Thymus (tissue), 11 donors: ENCODE measurements at regions not wholly inside any gene's neighbourhood (a gene's known extent, or its start where the extent isn't known, plus 50 kb on each side); places are given as distances from the start of the nearest gene placed in this dataset.
"Not testable (repeated sequence)": the region's sequence is repeated elsewhere in the genome, so short reads cannot be mapped to it uniquely, and the experiment has no call there.

Source experiments
- DNase-seq, 9 donors: peaks; one replicate each; pipeline ENCODE4 v3.0.0-alpha.2; 2013; ENCODE audit warnings: low spot score in 9 of 9, low read depth in 6 of 9, missing footprints in 1 of 9
- H3K27ac ChIP-seq, 2 donors: one replicate each; pipeline ENCODE4 v1.5.1; 2013; ENCODE audit warnings: control low read depth in 1 of 2, low read depth in 1 of 2, low read length in 1 of 2, mild to moderate bottlenecking in 1 of 2, moderate library complexity in 1 of 2
- H3K27me3 ChIP-seq, 2 donors: one replicate each; pipeline ENCODE4 v1.5.1; 2013; ENCODE audit warnings: low read length in 1 of 2; ENCODE audit not compliant: control insufficient read depth in 2 of 2, insufficient read depth in 1 of 2
- H3K36me3 ChIP-seq, 2 donors: one replicate each; pipeline ENCODE4 v1.5.1; 2013; ENCODE audit warnings: low read length in 1 of 2, mild to moderate bottlenecking in 1 of 2, moderate library complexity in 1 of 2; ENCODE audit not compliant: control insufficient read depth in 2 of 2, insufficient read depth in 2 of 2
- H3K4me1 ChIP-seq, 2 donors: one replicate each; pipeline ENCODE4 v1.5.1; 2013; ENCODE audit warnings: low read length in 2 of 2; ENCODE audit not compliant: control insufficient read depth in 2 of 2, insufficient read depth in 2 of 2
- H3K4me3 ChIP-seq, 2 donors: one replicate each; pipeline ENCODE4 v1.5.1; 2013; ENCODE audit warnings: low read length in 2 of 2, control low read depth in 1 of 2, mild to moderate bottlenecking in 1 of 2
- H3K9me3 ChIP-seq, 2 donors: one replicate each; pipeline ENCODE4 v1.5.1; 2013; ENCODE audit warnings: low read length in 1 of 2, mild to moderate bottlenecking in 1 of 2; ENCODE audit not compliant: control insufficient read depth in 2 of 2, insufficient read depth in 1 of 2
- WGBS: extraction: QIAGEN DNeasy Blood & Tissue Kit; methylation state at CpG from one replicate; pipeline ENCODE4 v1.1.7; 2013; 5-methylcytosine and 5-hydroxymethylcytosine counted together
- donor health status: healthy.

DNA sequence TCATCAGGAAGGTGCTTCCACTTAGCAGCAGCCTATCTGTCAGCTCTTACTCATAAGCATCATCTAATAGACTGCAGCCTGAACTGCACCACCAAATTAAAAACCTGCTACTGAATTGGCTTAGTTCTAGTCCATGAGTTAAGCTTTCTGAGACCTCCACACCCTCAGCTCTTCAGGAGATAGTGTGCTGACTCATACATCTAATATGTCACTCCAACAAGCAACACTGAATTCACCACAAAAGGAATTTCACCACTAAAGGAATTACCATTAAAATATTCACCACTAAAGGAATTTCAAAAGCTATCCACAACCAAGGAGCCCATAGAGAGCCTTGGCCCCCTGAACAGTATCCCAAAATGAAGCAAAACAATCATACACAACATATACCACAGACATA, 418.5 kb upstream of the RORB start:
- Histone ChIP-seq H3K36me3 (no peaks in the 10 kb centered on the region), H3K27me3 (no peaks in the 10 kb centered on the region), H3K4me3 (no peak overlapping the region), H3K4me1 (no peaks in the 10 kb centered on the region), H3K27ac (no peak overlapping the region), H3K9me3 (peaks cover 0 to 3% of the 10 kb centered on the region in 2 donors)
- no peak for DNase-seq

DNA sequence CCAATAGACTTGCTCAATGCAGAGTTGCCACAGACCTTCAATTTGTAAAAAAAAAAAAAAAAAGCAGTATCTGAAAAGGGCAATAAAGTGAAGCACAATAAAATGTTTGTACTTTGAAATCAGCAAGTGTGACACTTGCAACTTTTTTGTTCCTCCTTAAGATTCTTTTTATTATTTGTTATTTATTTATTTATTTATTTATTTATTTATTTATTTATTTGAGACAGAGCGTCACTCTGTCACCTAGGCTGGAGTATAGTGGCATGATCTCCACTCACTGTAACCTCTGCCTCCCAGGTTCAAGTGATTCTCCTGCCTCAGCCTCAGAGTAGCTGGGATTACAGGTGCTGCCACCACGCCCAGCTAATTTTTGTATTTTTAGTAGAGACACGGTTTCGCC, 416.5 kb upstream of the RORB start:
- not testable (repeated sequence) for DNase-seq, H3K27ac ChIP-seq, H3K36me3 ChIP-seq, H3K4me1 ChIP-seq, H3K4me3 ChIP-seq, H3K9me3 ChIP-seq, H3K27me3 ChIP-seq
- WGBS, result 97% methylated on average over 4 of the region's 4 CpGs

DNA sequence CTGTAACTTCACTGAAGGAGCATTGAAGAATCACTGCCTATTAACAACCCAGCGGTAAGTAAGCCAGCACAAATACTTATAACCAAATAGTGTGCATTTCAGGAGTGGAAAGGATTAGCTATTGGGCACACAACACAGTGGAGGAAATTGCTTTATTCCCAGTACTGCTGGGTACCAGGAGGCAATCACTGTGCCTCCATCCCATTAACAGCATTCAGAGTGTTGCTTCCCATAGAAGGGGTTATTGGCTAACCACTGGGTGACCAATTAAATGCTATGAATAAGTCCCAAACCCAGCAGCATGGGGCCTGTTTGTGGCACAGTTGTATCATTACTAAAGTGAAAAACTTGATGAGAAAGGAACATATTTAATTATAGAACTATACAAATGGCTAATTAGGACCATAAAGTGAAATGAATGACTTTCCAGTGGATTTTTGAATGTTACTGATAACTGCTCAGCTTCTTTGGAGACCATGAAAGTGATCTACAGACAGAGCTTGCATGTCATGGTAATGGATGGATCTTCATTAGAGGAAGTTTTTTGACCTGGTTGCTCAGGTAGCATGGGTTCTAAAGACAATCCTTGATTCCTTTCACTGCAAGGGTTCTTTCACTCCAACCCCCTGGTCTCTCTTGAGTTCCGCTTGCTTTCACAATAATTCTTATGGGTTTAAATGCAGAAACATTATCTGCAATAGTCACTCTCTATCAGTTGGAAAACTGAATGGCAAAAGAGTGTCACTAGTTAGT, 413.3 kb upstream of the RORB start:
- 95% methylated on average over 2 of the region's 2 CpGs for whole genome bisulfite sequencing
- H3K27ac ChIP-seq, result no peak overlapping the region
- H3K36me3 ChIP-seq, result no peaks in the 10 kb centered on the region
- no peaks in the 10 kb centered on the region for H3K4me1 ChIP-seq
- no peaks in the 10 kb centered on the region for H3K9me3 ChIP-seq
- H3K27me3 ChIP-seq, result no peaks in the 10 kb centered on the region
- no peak for DNase-seq
- no peak overlapping the region for H3K4me3 ChIP-seq

GRCh38 chr9:74085384-74086037, 411.6 kb upstream of the RORB start:
- DNase-seq, H3K36me3 ChIP-seq, H3K27ac ChIP-seq, H3K9me3 ChIP-seq, H3K4me3 ChIP-seq, H3K4me1 ChIP-seq, H3K27me3 ChIP-seq: not testable (repeated sequence)
- 86% methylated on average over 8 of the region's 8 CpGs for WGBS

DNA sequence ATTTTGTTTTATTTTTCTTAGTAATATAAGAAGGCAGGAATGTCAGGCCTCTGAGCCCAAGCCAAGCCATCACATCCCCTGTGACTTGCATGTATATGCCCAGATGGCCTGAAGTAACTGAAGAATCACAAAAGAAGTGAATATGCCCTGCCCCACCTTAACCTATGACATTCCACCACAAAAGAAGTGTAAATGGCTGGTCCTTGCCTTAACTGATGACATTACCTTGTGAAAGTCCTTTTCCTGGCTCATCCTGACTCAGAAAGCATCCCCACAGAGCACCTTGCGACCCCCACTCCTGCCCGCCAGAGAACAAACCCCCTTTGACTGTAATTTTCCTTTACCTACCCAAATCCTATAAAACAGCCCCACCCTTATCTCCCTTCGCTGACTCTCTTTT, 406.2 kb upstream of the RORB start:
- not testable (repeated sequence) for DNase-seq

DNA sequence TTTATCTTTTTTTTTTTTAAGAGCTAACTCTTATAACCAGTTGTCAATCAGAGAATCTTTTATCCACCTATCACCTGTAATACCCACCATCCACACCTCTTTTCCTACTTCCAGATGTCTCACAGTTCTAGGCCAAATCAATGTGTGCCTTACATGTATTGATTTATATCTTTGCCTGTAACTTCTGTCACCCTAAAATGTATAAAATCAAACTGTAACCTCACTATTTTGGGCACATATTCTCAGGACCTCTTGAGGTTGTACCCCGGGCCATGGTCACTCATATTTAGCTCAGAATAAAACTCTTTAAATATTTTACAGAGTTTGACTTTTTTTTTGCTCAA, 404.7 kb upstream of the RORB start:
- no peaks in the 10 kb centered on the region for H3K9me3 ChIP-seq
- H3K27me3 ChIP-seq, result no peaks in the 10 kb centered on the region
- H3K4me3 ChIP-seq, result no peak overlapping the region
- DNase-seq, result no peak
- H3K27ac ChIP-seq, result no peak overlapping the region
- 92% methylated on average over 1 of the region's 1 CpG for WGBS
- H3K36me3 ChIP-seq, result no peaks in the 10 kb centered on the region
- H3K4me1 ChIP-seq, result no peaks in the 10 kb centered on the region

More for the DNA sequence above, 406.2 kb upstream of the RORB start:
- WGBS, result 94% methylated on average over 3 of the region's 3 CpGs
- H3K4me3 ChIP-seq, H3K27me3 ChIP-seq, H3K27ac ChIP-seq, H3K36me3 ChIP-seq, H3K4me1 ChIP-seq, H3K9me3 ChIP-seq: not testable (repeated sequence)

DNA sequence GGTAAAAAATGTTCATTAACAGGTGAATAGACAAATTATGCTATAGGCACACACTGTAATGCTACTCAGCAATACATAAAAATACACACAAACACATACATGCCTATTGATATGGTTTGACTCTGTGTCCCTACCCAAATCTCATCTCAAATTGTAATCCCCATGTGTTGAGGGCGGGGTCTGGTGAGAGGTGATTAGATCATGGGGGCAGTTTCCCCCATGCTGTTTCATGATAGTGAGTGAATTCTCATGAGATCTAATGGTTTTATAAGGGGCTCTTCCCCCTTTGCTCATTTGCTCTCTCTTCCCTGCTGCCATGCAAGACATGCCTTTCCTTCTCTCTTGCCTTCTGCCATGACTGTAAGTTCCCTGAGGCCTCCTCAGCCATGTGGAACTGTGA, 403.1 kb upstream of the RORB start:
- not testable (repeated sequence) for H3K4me3 ChIP-seq, H3K27me3 ChIP-seq, H3K4me1 ChIP-seq, DNase-seq, H3K36me3 ChIP-seq, H3K9me3 ChIP-seq, H3K27ac ChIP-seq
- WGBS, result 95% methylated on average over 1 of the region's 1 CpG

GRCh38 chr9:74094766-74095165, 402.4 kb upstream of the RORB start:
- Histone ChIP-seq H3K4me3 (no peak overlapping the region), H3K9me3 (no peaks in the 10 kb centered on the region), H3K27me3 (no peaks in the 10 kb centered on the region), H3K36me3 (no peaks in the 10 kb centered on the region), H3K27ac (no peak overlapping the region), H3K4me1 (no peaks in the 10 kb centered on the region)
- 95% methylated on average over 1 of the region's 1 CpG for WGBS
- DNase-seq, result no peak

DNA sequence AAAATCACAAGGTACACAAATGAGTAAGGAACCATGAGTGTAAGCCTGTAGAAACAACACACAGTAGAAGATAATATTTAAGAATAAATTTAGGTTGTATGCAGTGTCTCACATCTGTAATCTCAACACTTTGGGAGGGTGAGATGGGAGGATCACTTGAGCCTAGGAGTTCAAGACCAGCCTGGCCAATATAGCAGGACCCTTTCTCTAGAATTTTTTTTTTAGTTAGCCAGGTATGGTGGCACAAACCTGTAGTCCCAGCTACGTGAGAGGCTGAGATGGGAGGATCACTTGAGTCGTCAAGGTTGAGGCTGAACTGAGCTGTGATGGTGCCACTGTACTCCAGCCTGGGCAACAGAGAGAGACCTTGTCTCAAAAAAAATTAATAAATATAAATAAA, 401.2 kb upstream of the RORB start:
- no peak overlapping the region for H3K27ac ChIP-seq
- no peaks in the 10 kb centered on the region for H3K36me3 ChIP-seq
- no peak overlapping the region for H3K4me3 ChIP-seq
- no peaks in the 10 kb centered on the region for H3K9me3 ChIP-seq
- H3K4me1 ChIP-seq, result no peaks in the 10 kb centered on the region
- DNase-seq, result no peak
- H3K27me3 ChIP-seq, result no peaks in the 10 kb centered on the region
- 98% methylated on average over 2 of the region's 2 CpGs for WGBS
